SK-N-SH (cell line): ENCODE measurements at regions not wholly inside any gene's neighbourhood (a gene's known extent, or its start where the extent isn't known, plus 50 kb on each side); places are given as distances from the start of the nearest gene placed in this dataset.

ENCODE experiments used
- CTCF ChIA-PET: fragments of 300-600, 350-600 bp; formaldehyde crosslinking; extraction: SDS; loops from one replicate; lab custom pipeline; 2021; lab: Yijun Ruan, JAX
- POLR2A ChIA-PET: fragments of 350-600 bp; sonication (Branson Sonifier 250); formaldehyde crosslinking; extraction: SDS; loops from one replicate; lab custom pipeline; 2020; ENCODE audit warnings: antibody characterized with exemption, inconsistent platforms; lab: Yijun Ruan, JAX
- DNase-seq: peaks from one replicate; pipeline ENCODE4 v3.0.0; 2012
- H2AFZ ChIP-seq: fragments of 200-600 bp; sonication (generic); 2 replicates; pipeline ENCODE4 v1.8.1; 2016; ENCODE audit warnings: antibody characterized with exemption, mild to moderate bottlenecking, low read depth
- H3F3A ChIP-seq: fragments of 200-600 bp; sonication (generic); replicated peaks from 2 replicates; pipeline ENCODE3; 2016; ENCODE audit warnings: antibody characterized with exemption, mild to moderate bottlenecking; ENCODE audit not compliant: insufficient read depth
- H3K27ac ChIP-seq, 2 experiments: fragments of 200-500 bp in 1 of 2; fragments of 200-600 bp in 1 of 2; sonication (Bioruptor generic) in 1 of 2; sonication (generic), shearing (Covaris generic) in 1 of 2; 2 replicates each; pipeline versions ENCODE4 v1.5.1 to v1.6.1; 2014 to 2016; ENCODE audit warnings: low read depth in 2 of 2, inconsistent platforms in 1 of 2, low read length in 1 of 2, mild to moderate bottlenecking in 1 of 2, mixed read lengths in 1 of 2
- H3K27me3 ChIP-seq: fragments of 200-600 bp; sonication (generic), shearing (Covaris generic); 2 replicates; pipeline ENCODE4 v1.6.1; 2016; ENCODE audit warnings: mixed run types; ENCODE audit not compliant: insufficient read depth
- H3K36me3 ChIP-seq, 2 experiments: fragments of 200-500 bp in 1 of 2; fragments of 200-600 bp in 1 of 2; sonication (Bioruptor generic) in 1 of 2; sonication (generic) in 1 of 2; replicated peaks in 1 of 2; 2 replicates each; pipeline versions ENCODE3 to v1.5.1; 2014 to 2016; ENCODE audit warnings: low read length in 1 of 2, mild to moderate bottlenecking in 1 of 2; ENCODE audit not compliant: insufficient read depth in 2 of 2, control insufficient read depth in 1 of 2
- H3K4me1 ChIP-seq, 2 experiments: fragments of 200-500 bp in 1 of 2; fragments of 200-600 bp in 1 of 2; sonication (Bioruptor generic) in 1 of 2; sonication (generic), shearing (Covaris generic) in 1 of 2; 2 replicates each; pipeline versions ENCODE4 v1.5.1 to v1.6.1; 2014 to 2016; ENCODE audit warnings: low read depth in 1 of 2, low read length in 1 of 2, mixed run types in 1 of 2; ENCODE audit not compliant: insufficient read depth in 2 of 2, control insufficient read depth in 1 of 2
- H3K4me2 ChIP-seq: fragments of 200-600 bp; sonication (generic), shearing (Covaris generic); 2 replicates; pipeline ENCODE4 v1.6.1; 2017; ENCODE audit warnings: mixed run types
- H3K4me3 ChIP-seq, 2 experiments: fragments of 200-500 bp in 1 of 2; fragments of 200-600 bp in 1 of 2; sonication (Bioruptor generic) in 1 of 2; sonication (generic), shearing (Covaris generic) in 1 of 2; 2 replicates each; pipeline versions ENCODE4 v1.5.1 to v1.8.1; 2014 to 2016; ENCODE audit warnings: low read depth in 2 of 2, inconsistent platforms in 1 of 2, low read length in 1 of 2, mild to moderate bottlenecking in 1 of 2, mixed read lengths in 1 of 2, moderate library complexity in 1 of 2
- H3K79me2 ChIP-seq: fragments of 200-600 bp; sonication (generic); 2 replicates; pipeline ENCODE4 v1.8.1; 2017; ENCODE audit warnings: mild to moderate bottlenecking; ENCODE audit not compliant: insufficient read depth
- H3K9ac ChIP-seq: fragments of 200-600 bp; sonication (generic); 2 replicates; pipeline ENCODE4 v1.6.1; 2017; ENCODE audit warnings: mixed run types
- H3K9me2 ChIP-seq: fragments of 200-600 bp; sonication (generic); 2 replicates; pipeline ENCODE4 v1.6.1; 2017; ENCODE audit warnings: mixed run types
- H3K9me3 ChIP-seq: fragments of 200-600 bp; sonication (generic); 2 replicates; pipeline ENCODE4 v1.6.1; 2017; ENCODE audit warnings: mixed run types, mild to moderate bottlenecking, moderate library complexity
- H4K20me1 ChIP-seq: fragments of 200-600 bp; sonication (generic); 2 replicates; pipeline ENCODE4 v1.6.1; 2017; ENCODE audit warnings: mild to moderate bottlenecking, mixed run types; ENCODE audit not compliant: insufficient read depth
- CHD2 ChIP-seq: fragments of 150-350 bp; IDR thresholded peaks from 2 replicates; pipeline ENCODE4 v1.6.1; 2018; ENCODE audit warnings: low read length; ENCODE audit not compliant: partially characterized antibody
- ELF1 ChIP-seq: IDR thresholded peaks from 2 replicates; pipeline ENCODE4 v1.4.0; 2012
- EP300 ChIP-seq, 2 experiments: IDR thresholded peaks; 2 replicates each; pipeline versions ENCODE4 v1.4.0 to v1.6.1; 2012; ENCODE audit warnings: borderline replicate concordance in 1 of 2, low read depth in 1 of 2, low read length in 1 of 2
- EZH2phosphoT487 ChIP-seq: fragments of 200-600 bp; sonication (generic); IDR thresholded peaks from 2 replicates; pipeline ENCODE4 v1.6.1; 2017; ENCODE audit warnings: low read depth, mixed run types, mild to moderate bottlenecking, antibody characterized with exemption, moderate library complexity, borderline replicate concordance
- FOXJ3 ChIP-seq: sonication (generic); formaldehyde crosslinking; IDR thresholded peaks from 2 replicates; pipeline ENCODE4 v1.5.1; 2020; ENCODE audit warnings: mild to moderate bottlenecking, missing genetic modification reagents
- GABPA ChIP-seq: IDR thresholded peaks from 2 replicates; pipeline ENCODE4 v1.4.0; 2012; ENCODE audit warnings: low read depth, mild to moderate bottlenecking
- GATA2 ChIP-seq: sonication (generic); formaldehyde crosslinking; IDR thresholded peaks from 2 replicates; pipeline ENCODE4 v1.5.0; 2020; ENCODE audit warnings: mild to moderate bottlenecking, missing genetic modification reagents
- MEF2A ChIP-seq: IDR thresholded peaks from 2 replicates; pipeline ENCODE4 v1.4.0; 2012; ENCODE audit warnings: low read depth, borderline replicate concordance
- MXI1 ChIP-seq: IDR thresholded peaks from 2 replicates; pipeline ENCODE4 v1.6.1; 2012; ENCODE audit warnings: mild to moderate bottlenecking, low read depth, low read length, improper control_type of control experiment
- NFIC ChIP-seq: IDR thresholded peaks from 2 replicates; pipeline ENCODE4 v1.4.0; 2012; ENCODE audit warnings: borderline replicate concordance
- PBX3 ChIP-seq: IDR thresholded peaks from 2 replicates; pipeline ENCODE4; 2012
- RAD21 ChIP-seq: IDR thresholded peaks from 2 replicates; pipeline ENCODE4 v1.6.1; 2012; ENCODE audit warnings: mild to moderate bottlenecking, low read length
- RCOR1 ChIP-seq: fragments of 150-350 bp; IDR thresholded peaks from 2 replicates; pipeline ENCODE4 v1.6.1; 2017; ENCODE audit warnings: antibody characterized with exemption, low read length
- SIN3A ChIP-seq: IDR thresholded peaks from 2 replicates; pipeline ENCODE4 v1.6.1; 2012; ENCODE audit warnings: low read depth, mild to moderate bottlenecking, low read length, moderate library complexity, borderline replicate concordance
- SMC3 ChIP-seq: IDR thresholded peaks from 2 replicates; pipeline ENCODE4 v1.6.1; 2012; ENCODE audit warnings: low read depth, low read length, improper control_type of control experiment
- TAF1 ChIP-seq: IDR thresholded peaks from 2 replicates; pipeline ENCODE4 v1.6.1; 2012; ENCODE audit warnings: low read depth, mild to moderate bottlenecking, low read length, moderate library complexity, borderline replicate concordance
- TCF12 ChIP-seq: IDR thresholded peaks from 2 replicates; pipeline ENCODE4 v1.4.0; 2012
- TEAD4 ChIP-seq: IDR thresholded peaks from 2 replicates; pipeline ENCODE4 v1.4.0; 2012; ENCODE audit warnings: mild to moderate bottlenecking, borderline replicate concordance; ENCODE audit not compliant: insufficient read depth
- USF1 ChIP-seq: IDR thresholded peaks from 2 replicates; pipeline ENCODE4 v1.4.0; 2012; ENCODE audit warnings: low read depth, borderline replicate concordance
- YY1 ChIP-seq: IDR thresholded peaks from 2 replicates; pipeline ENCODE4 v1.4.0; 2012; ENCODE audit warnings: low read depth, mild to moderate bottlenecking
- WGBS: methylation state at CpG from one replicate; pipeline ENCODE4 v1.1.6; 2017; ENCODE audit warnings: low lambda C conversion rate; 5-methylcytosine and 5-hydroxymethylcytosine counted together
- TF ChIP-seq, protein P1 (sequence below): IDR thresholded peaks from 2 replicates; pipeline ENCODE4 v1.4.0; 2012; ENCODE audit warnings: low read depth, borderline replicate concordance
- TF ChIP-seq, protein P2 (sequence below): fragments of 150-350 bp; IDR thresholded peaks from 2 replicates; pipeline ENCODE4 v1.6.1; 2016; ENCODE audit warnings: mild to moderate bottlenecking, low read depth, low read length

- TF ChIP-seq GATA2 (CRISPR knock-in tag) (no peak), RAD21 (no peak)
- TF ChIP-seq, all 33 proteins: peak for 0
These were observed 73.3 kb upstream of the PDE4B start (continued) for GRCh38 chr1:65719391-65719790.

DNA sequence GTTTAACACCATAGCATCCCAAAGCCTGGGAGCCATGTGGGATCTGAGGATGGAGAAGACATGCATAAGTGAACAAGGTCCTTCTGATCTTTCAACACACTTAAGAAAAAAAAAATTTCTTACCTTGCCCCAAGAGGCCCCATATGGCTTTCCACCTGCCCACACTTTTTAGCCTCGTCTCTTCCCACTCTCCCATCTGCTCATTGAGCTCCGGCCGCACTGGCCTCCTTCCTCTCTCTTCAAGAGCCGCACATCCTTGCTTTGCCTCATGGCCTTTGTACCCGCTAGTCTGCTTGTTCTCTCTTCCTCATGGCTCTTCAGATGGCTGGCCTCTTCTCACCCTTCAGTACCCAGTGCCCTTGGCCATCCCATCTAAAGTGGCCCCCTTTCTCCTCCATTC is 70.2 kb upstream of the PDE4B start:
- no peak for DNase-seq
- no peak overlapping the region for H2AFZ ChIP-seq
- no peaks in the 10 kb centered on the region for H3K27me3 ChIP-seq
- ChIA-PET POLR2A (no interaction called here), CTCF (interaction anchor here (1.1 kb wide), 1 partner anchor 11 kb away, joined by 3 read pairs; no protein-coding TSS in a partner anchor)
- H3K79me2 ChIP-seq = no peaks in the 10 kb centered on the region
- no peaks in the 10 kb centered on the region for H3F3A ChIP-seq
- H3K9me2 ChIP-seq = no peaks in the 10 kb centered on the region
- no peaks in the 10 kb centered on the region for H3K36me3 ChIP-seq
- H3K4me2 ChIP-seq = no peak overlapping the region
- 76% methylated on average over 5 of the region's 5 CpGs for WGBS
- H3K9me3 ChIP-seq = no peaks in the 10 kb centered on the region
- H4K20me1 ChIP-seq = no peaks in the 10 kb centered on the region
- no peak overlapping the region for H3K27ac ChIP-seq
- TF ChIP-seq MEF2A = no peak
- no peak for TF ChIP-seq SMC3
- TF ChIP-seq YY1 = no peak
- no peak for TF ChIP-seq TCF12
- TF ChIP-seq CHD2 = no peak
- no peak for TF ChIP-seq ELF1
- no peak overlapping the region for H3K4me3 ChIP-seq
- H3K9ac ChIP-seq = no peak overlapping the region
- no peaks in the 10 kb centered on the region for H3K4me1 ChIP-seq

- no peak overlapping the region for H2AFZ ChIP-seq
- no peaks in the 10 kb centered on the region for H3K4me1 ChIP-seq
- H3K4me3 ChIP-seq = no peak overlapping the region
- H3K9ac ChIP-seq = no peak overlapping the region
- no peaks in the 10 kb centered on the region for H3K27me3 ChIP-seq
- CTCF ChIA-PET = interaction anchor here (1.1 to 1.2 kb wide), 2 partner anchors 21 to 36 kb away, joined by 4 to 5 read pairs; no protein-coding TSS in a partner anchor
- no peak for DNase-seq
- H3K79me2 ChIP-seq = no peaks in the 10 kb centered on the region
- POLR2A ChIA-PET = no interaction called here
- H3K9me3 ChIP-seq = no peaks in the 10 kb centered on the region
- no peaks in the 10 kb centered on the region for H3K36me3 ChIP-seq
- no peaks in the 10 kb centered on the region for H3K9me2 ChIP-seq
- H3K27ac ChIP-seq = no peak overlapping the region
- H3K4me2 ChIP-seq = no peak overlapping the region
- H4K20me1 ChIP-seq = no peaks in the 10 kb centered on the region
- H3F3A ChIP-seq = no peaks in the 10 kb centered on the region
- no peak for TF ChIP-seq ELF1
- no peak for TF ChIP-seq PBX3
- no peak for TF ChIP-seq EP300 (IDR thresholded peaks at IDR 0.05; ENCODE audit: borderline replicate concordance in 1 of 2, low read depth in 1 of 2, low read length in 1 of 2)
- TF ChIP-seq GABPA = no peak
- TF ChIP-seq FOXJ3 (CRISPR knock-in tag) = no peak
- no peak for TF ChIP-seq SIN3A
- TF ChIP-seq MXI1 = no peak
- TF ChIP-seq MEF2A = no peak
- TF ChIP-seq USF1 = no peak
- TF ChIP-seq NFIC = no peak
- no peak for TF ChIP-seq YY1
- no peak for TF ChIP-seq RCOR1
- no peak for TF ChIP-seq EZH2phosphoT487
- no peak for TF ChIP-seq TAF1
- TF ChIP-seq, protein P1, sequence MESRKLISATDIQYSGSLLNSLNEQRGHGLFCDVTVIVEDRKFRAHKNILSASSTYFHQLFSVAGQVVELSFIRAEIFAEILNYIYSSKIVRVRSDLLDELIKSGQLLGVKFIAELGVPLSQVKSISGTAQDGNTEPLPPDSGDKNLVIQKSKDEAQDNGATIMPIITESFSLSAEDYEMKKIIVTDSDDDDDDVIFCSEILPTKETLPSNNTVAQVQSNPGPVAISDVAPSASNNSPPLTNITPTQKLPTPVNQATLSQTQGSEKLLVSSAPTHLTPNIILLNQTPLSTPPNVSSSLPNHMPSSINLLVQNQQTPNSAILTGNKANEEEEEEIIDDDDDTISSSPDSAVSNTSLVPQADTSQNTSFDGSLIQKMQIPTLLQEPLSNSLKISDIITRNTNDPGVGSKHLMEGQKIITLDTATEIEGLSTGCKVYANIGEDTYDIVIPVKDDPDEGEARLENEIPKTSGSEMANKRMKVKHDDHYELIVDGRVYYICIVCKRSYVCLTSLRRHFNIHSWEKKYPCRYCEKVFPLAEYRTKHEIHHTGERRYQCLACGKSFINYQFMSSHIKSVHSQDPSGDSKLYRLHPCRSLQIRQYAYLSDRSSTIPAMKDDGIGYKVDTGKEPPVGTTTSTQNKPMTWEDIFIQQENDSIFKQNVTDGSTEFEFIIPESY = no peak
- TF ChIP-seq TEAD4 = no peak
- TF ChIP-seq, protein P2, sequence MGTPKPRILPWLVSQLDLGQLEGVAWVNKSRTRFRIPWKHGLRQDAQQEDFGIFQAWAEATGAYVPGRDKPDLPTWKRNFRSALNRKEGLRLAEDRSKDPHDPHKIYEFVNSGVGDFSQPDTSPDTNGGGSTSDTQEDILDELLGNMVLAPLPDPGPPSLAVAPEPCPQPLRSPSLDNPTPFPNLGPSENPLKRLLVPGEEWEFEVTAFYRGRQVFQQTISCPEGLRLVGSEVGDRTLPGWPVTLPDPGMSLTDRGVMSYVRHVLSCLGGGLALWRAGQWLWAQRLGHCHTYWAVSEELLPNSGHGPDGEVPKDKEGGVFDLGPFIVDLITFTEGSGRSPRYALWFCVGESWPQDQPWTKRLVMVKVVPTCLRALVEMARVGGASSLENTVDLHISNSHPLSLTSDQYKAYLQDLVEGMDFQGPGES = no peak
These were observed 68.5 kb upstream of the PDE4B start for GRCh38 chr1:65724151-65724550.
